ENCODE measurements at regions not wholly inside any gene's neighbourhood (a gene's known extent, or its start where the extent isn't known, plus 50 kb on each side); places are given as distances from the start of the nearest gene placed in this dataset.

GRCh38 chr18:46310258-46310657, 206.1 kb downstream of the HAUS1 start:
- no peak for TF ChIP-seq CTCF (IDR thresholded peaks at IDR 0.05; ENCODE audit: low read depth, low read length)
- DNase-seq (ENCODE audit: low read depth in 2 of 2), result no peak
- H3K4me3 ChIP-seq (replicated peaks in 1 of 2; ENCODE audit: low read depth in 2 of 2, low read length in 2 of 2), result no peak overlapping the region

GRCh38 chr18:46310675-46311345, 206.6 kb downstream of the HAUS1 start:
- DNase-seq (ENCODE audit: low read depth in 2 of 2), result no peak
- no peak overlapping the region for H3K4me3 ChIP-seq (replicated peaks in 1 of 2; ENCODE audit: low read depth in 2 of 2, low read length in 2 of 2)
- TF ChIP-seq CTCF (IDR thresholded peaks at IDR 0.05; ENCODE audit: low read depth, low read length), result no peak

GRCh38 chr18:46311491-46311890, 207.3 kb downstream of the HAUS1 start:
- no peak for TF ChIP-seq CTCF (IDR thresholded peaks at IDR 0.05; ENCODE audit: low read depth, low read length)
- no peak overlapping the region for H3K4me3 ChIP-seq (replicated peaks in 1 of 2; ENCODE audit: low read depth in 2 of 2, low read length in 2 of 2)
- DNase-seq (ENCODE audit: low read depth in 2 of 2), result no peak

- H3K4me3 ChIP-seq (replicated peaks in 1 of 2; ENCODE audit: low read depth in 2 of 2, low read length in 2 of 2), result no peak overlapping the region
- DNase-seq (ENCODE audit: low read depth in 2 of 2), result no peak
- TF ChIP-seq CTCF (IDR thresholded peaks at IDR 0.05; ENCODE audit: low read depth, low read length), result no peak
Observed at GRCh38 chr18:46312221-46312620, 208.0 kb downstream of the HAUS1 start.

GRCh38 chr18:46313521-46313920, 209.3 kb downstream of the HAUS1 start:
- no peak for DNase-seq (ENCODE audit: low read depth in 2 of 2)
- H3K4me3 ChIP-seq (replicated peaks in 1 of 2; ENCODE audit: low read depth in 2 of 2, low read length in 2 of 2), result no peak overlapping the region
- no peak for TF ChIP-seq CTCF (IDR thresholded peaks at IDR 0.05; ENCODE audit: low read depth, low read length)

- no peak for DNase-seq (ENCODE audit: low read depth in 2 of 2)
- no peak overlapping the region for H3K4me3 ChIP-seq (replicated peaks in 1 of 2; ENCODE audit: low read depth in 2 of 2, low read length in 2 of 2)
- no peak for TF ChIP-seq CTCF (IDR thresholded peaks at IDR 0.05; ENCODE audit: low read depth, low read length)
Observed at GRCh38 chr18:46314011-46314410, 209.8 kb downstream of the HAUS1 start.

GRCh38 chr18:46315161-46315560, 211.0 kb downstream of the HAUS1 start:
- H3K4me3 ChIP-seq (replicated peaks in 1 of 2; ENCODE audit: low read depth in 2 of 2, low read length in 2 of 2), result no peak overlapping the region
- DNase-seq (ENCODE audit: low read depth in 2 of 2), result no peak
- no peak for TF ChIP-seq CTCF (IDR thresholded peaks at IDR 0.05; ENCODE audit: low read depth, low read length)
